HG02571 (cell line): ENCODE measurements at regions not wholly inside any gene's neighbourhood (a gene's known extent, or its start where the extent isn't known, plus 50 kb on each side); places are given as distances from the start of the nearest gene placed in this dataset.

ENCODE experiments used
- ATAC-seq: cut with Tn5 transposase; IDR thresholded peaks from one replicate; pipeline ENCODE4 v1.9.1; 2021; ENCODE audit warnings: mild to moderate bottlenecking, moderate library complexity; ENCODE audit not compliant: unreplicated experiment

- ATAC-seq, result no peak
Measured at GRCh38 chr22:49721211-49721763, 106.4 kb downstream of the BRD1 start.

GRCh38 chr22:49720279-49720959, 107.3 kb downstream of the BRD1 start:
- ATAC-seq, result no peak

DNA sequence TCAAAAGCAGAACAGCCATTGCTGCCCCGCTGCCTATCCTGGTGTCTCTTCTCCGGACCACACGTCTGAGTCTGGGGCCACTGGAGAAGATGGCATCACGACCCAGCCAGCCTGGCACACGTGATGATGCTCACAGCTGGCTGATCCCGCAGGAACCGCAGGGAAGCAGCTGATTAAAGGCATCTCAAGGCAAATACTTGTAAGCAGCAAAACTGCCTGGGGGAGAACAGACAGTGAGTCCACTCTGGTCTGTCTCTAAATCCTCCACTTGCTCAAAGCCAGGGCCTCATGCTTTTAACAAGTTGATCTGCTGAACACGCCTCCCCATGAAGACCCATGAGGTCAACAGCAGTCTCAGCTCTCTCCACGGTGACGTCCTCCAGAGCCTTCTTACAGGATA, 108.6 kb downstream of the BRD1 start:
- ATAC-seq, result no peak

DNA sequence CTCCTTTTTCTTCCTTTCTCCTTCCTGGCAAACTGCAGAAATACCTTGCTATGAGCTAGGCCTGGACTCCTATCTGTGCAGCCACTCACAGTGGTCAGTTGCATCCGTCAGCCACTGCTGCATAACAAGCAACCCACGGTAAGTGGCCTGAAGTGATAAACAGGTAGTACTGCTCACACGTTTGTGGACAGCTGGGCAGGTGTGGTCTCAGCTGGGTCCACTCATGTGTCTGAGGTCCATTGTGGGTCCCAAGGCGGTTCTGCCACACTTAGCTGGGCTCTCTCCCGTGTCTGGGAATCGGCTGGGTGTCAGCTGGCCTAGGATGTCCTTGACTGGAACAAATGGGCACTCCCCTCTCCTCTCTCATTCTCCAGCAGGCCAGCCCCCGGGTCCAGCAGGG, 109.3 kb downstream of the BRD1 start:
- no peak for ATAC-seq

DNA sequence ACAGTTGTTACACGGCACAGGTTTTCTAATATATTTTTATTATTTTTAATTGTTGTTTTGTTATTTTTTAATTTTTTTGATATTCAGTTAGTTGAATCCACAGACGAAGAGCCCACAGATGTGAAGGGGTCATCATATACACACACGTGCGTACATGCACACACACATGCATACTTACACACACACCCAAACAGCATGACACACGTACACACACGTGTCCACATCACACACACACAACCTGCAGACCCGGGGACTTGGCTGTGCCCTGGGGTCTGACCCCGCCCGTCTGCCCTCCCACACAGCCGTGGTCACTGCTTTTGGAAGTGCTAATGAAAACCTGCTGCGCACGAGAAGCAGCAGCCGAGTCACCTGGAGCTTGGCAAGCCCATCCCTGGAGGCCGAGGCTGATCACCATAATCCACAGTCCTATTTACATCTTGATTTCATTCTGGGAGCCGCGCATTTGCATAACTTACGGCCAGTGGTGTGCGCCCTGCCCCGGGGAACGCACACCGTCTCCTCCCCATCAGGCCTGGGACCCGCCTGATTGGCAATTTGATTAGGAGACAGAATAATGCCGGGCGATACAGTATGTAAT, 110.3 kb downstream of the BRD1 start:
- ATAC-seq, result no peak

- no peak for ATAC-seq
Measured at GRCh38 chr22:49716441-49716840, 111.2 kb downstream of the BRD1 start.

- no peak for ATAC-seq
Measured at GRCh38 chr22:49715450-49715849, 112.2 kb downstream of the BRD1 start.

DNA sequence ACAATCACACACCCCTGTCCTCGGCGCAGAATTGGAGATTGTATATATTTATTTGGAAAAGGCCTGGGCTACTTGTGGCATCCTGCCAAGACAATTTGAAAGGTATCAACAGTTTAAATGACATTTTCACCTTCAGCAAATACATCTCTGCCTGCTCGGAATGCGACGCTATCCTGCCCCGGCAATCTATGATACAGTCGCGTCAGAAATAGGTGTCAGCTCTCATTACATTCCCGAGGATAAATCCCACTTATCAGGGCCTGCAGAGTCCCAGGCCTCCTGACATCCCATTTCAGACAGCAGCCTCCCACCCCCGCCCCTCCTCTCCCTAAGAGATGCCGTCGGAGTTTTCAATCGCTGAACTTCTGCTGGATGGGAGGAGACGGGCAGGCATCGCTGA, 114.7 kb downstream of the BRD1 start:
- no peak for ATAC-seq

DNA sequence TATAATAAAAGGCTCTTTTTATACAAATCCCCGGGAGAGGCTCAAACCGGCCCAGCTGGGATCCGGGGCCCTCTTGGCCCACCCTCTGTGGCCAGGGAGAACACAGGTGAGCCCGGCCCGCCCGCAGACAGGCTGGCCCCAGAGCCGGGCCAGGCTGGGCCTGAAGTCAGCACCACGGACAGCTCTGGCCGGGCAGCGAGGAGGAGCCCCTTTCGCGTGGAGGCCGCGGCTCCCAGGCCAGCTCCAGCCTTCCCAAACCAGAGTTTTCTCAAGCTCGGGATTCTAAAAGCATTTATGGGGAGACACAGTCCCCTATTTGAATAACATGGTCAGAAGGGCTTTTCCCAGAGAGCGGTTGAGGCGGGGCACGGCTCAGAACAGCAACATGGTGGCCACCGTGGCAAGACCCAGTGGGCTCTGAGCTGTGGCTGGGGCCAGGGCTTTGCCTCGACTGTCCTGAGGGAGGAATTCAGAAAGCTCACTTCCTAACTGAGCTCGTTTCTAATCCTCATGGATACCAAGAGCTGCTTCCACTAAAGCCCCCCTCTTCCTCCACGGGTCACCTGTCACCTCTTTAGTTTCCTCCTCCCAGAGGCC, 115.4 kb downstream of the BRD1 start:
- no peak for ATAC-seq

DNA sequence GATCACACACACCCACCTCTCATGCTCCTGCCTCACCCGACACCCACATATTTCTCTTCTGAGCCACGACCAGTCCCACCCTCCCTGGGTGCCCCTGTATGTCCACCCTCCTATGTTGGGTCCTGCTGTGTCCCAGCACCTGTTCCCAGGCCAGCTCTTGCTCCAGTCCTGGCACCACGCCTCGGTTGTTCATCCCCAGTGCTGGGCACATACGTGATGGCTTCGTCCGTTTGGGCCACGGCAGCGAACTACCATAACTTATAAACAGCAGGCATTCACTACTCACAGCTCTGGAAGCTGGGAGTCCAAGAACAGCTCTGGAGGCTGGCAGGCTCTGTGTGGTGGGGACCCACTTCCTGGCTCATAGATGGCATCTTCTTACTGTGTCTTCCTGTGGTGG, 116.9 kb downstream of the BRD1 start:
- no peak for ATAC-seq

- ATAC-seq, result no peak
Measured at GRCh38 chr22:49709464-49709863, 118.2 kb downstream of the BRD1 start.

DNA sequence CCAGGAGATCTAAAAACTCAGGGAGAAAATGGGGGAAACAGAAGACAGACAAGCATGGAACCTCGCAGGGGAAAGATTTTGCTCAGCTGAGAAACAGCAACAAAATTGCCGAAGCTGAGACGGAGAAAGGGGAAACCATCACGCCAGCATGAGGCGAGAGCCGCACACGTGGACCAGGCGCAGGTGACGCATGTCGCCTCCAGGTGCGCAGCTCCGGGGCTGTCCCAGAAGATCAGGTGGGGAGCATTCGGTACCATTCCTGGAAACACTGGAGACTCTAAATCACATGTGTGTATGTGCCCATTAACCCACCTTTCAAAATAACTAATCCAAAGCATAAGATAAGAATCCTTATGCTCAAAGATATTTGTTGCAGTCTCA, 121.7 kb downstream of the BRD1 start:
- no peak for ATAC-seq

- no peak for ATAC-seq
Measured at GRCh38 chr22:49705216-49705971, 122.3 kb downstream of the BRD1 start.

DNA sequence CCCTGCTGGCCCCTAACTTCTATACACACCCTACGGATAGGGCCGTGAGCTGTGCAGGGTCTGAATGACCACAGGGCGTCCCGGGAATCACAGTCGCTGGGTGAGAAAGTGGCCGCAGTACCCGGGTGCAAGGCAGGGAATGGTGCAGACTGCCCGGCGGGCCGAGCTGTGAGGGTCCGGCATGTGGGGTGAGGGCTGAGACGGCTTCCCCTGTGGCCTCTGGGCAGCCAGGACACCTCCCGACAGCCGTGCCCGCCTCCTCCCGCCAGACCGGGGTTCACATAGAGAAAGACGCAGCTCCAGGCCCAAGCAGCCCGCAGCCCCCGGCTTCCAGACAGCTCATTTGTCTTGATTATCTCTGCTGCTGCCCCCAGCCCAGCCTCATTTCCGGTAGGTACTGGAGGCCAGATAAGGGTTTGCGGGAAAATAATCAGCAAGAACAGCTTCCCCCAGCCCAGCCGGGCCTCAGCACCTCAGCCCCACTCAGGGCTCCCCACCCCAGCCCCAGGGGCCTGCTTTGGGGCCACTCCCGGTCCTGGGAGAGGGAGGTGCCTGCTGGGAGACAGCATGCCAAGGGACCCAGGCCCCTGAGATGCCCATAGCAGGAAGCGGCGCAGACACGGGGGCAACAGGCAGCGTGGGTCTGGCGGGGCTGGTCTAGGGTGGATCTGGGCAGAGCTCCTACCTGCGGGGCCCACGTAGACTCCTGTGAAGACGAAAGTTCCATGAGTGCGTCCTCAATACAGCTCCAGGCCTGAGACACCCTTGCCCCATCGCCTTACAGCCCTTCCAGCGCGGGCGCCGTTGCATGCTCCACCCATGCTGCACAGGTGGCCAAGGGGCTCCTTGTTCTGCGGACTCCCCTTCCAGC, 123.1 kb downstream of the BRD1 start:
- ATAC-seq, result no peak

- ATAC-seq, result no peak
Measured at GRCh38 chr22:49703990-49704344, 123.7 kb downstream of the BRD1 start.

DNA sequence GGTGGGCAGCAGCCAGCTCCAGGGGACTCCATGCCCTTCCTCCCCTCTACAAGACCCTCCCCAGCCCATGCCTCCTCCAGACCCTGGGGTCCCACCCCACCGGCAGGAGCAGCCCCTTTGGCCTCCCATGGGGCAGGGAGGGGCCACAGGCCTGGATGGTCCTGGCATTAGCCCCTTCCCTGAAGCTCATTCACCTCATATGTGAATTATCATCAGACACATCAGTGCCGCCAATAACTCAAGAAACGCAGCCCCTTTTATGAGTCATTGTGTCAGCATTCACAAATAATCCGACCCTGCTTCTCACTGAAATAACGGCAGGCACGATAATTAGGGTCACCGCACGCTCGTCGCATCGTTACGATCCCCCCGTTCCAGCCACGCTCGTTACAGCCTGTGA, 124.2 kb downstream of the BRD1 start:
- no peak for ATAC-seq

- ATAC-seq, result no peak
Measured at GRCh38 chr22:49702068-49702397, 125.6 kb downstream of the BRD1 start.

DNA sequence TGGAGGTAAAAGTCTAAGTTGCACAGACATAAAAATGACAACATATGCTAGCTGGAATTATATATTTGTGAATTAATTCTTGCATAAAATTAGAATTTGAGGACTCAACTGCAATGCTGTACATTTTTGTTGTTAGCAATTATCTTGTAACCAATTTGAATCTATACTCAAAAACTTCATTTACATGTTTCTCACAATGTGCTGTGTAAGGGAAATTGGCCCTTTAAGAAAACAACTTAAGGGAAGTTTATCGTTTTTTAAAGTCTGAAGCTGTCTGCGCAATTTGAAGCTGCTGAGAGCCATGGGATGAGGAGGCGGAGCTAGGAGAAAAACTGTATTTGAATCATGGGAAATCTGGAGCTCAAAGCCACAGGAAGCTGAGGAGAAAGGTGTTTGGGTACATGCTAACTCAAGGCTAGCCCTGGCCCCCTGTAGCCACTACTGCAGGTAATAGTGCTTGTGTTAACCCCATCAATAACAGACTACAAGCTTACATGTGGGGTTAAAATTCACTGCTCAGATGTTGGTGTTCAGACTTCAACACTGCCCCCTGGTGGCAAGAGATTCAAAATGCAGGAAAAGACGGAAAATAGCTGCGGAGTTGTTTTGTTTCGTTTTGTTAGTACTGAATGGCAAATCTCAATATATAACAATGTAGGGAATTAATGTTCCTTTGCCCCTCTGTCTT, 126.1 kb downstream of the BRD1 start:
- ATAC-seq, result no peak

GRCh38 chr22:49699928-49700498, 127.7 kb downstream of the BRD1 start:
- ATAC-seq, result no peak

GRCh38 chr22:49699476-49699875, 128.2 kb downstream of the BRD1 start:
- ATAC-seq, result no peak
